ENCODE measurements at regions not wholly inside any gene's neighbourhood (a gene's known extent, or its start where the extent isn't known, plus 50 kb on each side); places are given as distances from the start of the nearest gene placed in this dataset.
"Not testable (repeated sequence)": the region's sequence is repeated elsewhere in the genome, so short reads cannot be mapped to it uniquely, and the experiment has no call there.

- ATAC-seq; intact Hi-C loops (cut with DNase I); DNase-seq: not testable (repeated sequence)
Measured at GRCh38 chr1:83373018-83373417, 625.9 kb downstream of the TTLL7 start.

GRCh38 chr1:83369853-83370252, 629.1 kb downstream of the TTLL7 start:
- intact Hi-C loops (cut with DNase I); DNase-seq; ATAC-seq: not testable (repeated sequence)

- DNase-seq; ATAC-seq; intact Hi-C loops (cut with DNase I): not testable (repeated sequence)
Measured at GRCh38 chr1:83365320-83365719, 633.6 kb downstream of the TTLL7 start.

GRCh38 chr1:83345375-83345774, 653.6 kb downstream of the TTLL7 start:
- DNase-seq; ATAC-seq; intact Hi-C loops (cut with DNase I): not testable (repeated sequence)

DNA sequence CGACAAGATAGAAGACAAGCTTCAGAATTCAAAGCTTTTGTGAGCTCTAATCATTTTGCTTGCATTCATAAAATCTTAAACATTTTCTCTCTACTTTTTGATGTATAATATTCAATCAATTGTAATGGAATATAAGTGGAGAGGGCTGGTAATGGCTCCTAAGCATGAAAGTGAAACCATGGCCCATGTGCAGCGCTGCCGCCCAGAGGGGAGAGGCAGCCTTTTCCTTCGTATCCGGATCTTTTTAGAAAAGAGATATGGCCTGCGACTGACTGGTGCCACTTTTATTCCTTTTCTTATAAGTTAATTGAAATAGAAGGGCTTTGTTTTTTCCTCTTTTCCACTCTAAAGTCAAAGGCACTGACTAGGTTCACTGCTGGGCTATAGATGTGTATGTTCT, 655.2 kb downstream of the TTLL7 start:
- ATAC-seq; DNase-seq; intact Hi-C loops (cut with DNase I): not testable (repeated sequence)

DNA sequence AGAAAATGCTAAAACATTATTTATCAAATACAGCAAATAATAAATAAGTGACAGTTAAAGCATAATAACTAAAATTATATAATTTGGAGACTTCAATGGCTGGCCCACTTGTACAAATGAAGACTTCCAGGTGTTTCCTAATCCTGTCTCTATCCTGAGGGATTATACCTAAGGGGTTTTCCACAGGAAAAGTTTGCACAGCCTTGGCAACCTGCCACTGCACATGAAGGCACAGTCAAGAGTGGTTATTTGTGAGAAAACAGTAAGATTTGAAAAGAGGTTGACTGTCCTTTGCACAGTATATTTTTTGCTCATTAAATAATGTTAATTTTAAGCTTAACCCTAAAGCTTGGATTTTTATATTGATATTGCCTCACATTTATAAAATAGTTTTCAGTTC, 655.9 kb downstream of the TTLL7 start:
- ATAC-seq; intact Hi-C loops (cut with DNase I): not testable (repeated sequence)
- DNase-seq: peak; percentile 31

DNA sequence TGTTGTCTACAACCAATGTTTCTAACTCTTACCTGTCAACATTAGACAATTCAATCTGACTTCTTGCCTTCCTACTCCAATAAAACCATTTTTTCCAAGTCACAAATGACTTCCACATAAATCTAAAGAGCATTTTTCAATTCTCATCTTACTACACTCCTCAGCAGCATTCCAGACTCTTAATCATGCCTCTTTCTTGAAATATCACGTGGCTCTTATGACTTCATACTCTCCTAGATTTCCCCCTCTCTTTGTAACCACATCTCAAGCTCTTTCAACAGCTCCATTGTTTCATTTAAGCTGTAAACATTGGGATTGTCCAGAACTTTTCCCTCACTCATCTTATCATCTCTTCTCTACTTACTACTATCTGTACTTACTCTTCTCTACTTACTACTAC, 666.6 kb downstream of the TTLL7 start:
- ATAC-seq; DNase-seq; intact Hi-C loops (cut with DNase I): not testable (repeated sequence)

- ATAC-seq (no peak), DNase-seq (no peak)
- intact Hi-C loops (cut with DNase I): no loop called here
Measured at GRCh38 chr1:83318366-83318765, 680.6 kb downstream of the TTLL7 start.

GRCh38 chr1:83315446-83315845, 683.5 kb downstream of the TTLL7 start:
- DNase-seq; intact Hi-C loops (cut with DNase I); ATAC-seq: not testable (repeated sequence)

GRCh38 chr1:83310161-83310560, 688.8 kb downstream of the TTLL7 start:
- DNase-seq; ATAC-seq; intact Hi-C loops (cut with DNase I): not testable (repeated sequence)

DNA sequence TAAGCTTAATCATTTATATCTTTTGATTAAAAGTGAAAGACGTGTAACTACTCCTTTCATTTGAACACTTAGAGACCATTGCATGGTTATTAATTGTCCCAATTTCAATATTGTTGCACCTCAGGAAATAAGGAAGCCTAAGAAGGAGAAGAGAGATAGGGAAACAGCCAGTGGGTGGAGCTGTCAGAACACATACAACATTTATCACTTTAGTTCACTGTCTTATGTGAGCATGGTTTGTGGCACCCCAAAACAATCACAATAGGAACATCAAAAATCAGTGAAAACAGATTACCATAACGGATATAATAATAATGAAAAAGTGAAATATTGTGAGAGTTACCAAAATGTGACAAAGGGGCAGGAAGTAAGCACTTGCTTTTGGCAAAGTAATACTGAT, 689.9 kb downstream of the TTLL7 start:
- ATAC-seq; intact Hi-C loops (cut with DNase I); DNase-seq: not testable (repeated sequence)

- DNase-seq; ATAC-seq; intact Hi-C loops (cut with DNase I): not testable (repeated sequence)
Measured at GRCh38 chr1:83306811-83307210, 692.1 kb downstream of the TTLL7 start.

DNA sequence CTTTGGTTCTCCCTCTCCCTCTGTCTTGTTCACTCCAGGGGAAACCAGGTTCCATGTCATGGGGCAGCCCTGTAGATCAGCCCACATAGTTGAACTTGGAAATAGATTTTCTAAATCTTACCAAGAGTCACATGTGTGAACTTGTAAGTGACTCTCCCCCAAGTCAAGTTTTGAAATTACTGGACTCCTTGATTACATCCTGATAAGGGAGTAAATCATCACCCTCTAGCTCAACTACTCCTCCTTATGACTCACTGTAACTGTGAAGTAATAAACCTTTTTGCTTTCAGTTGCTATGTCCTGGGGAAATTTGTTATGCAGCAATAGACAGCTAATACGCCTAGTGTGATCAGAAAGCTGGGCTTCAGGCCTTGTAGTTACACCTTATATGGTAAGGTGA, 703.3 kb downstream of the TTLL7 start:
- intact Hi-C loops (cut with DNase I); ATAC-seq: not testable (repeated sequence)

DNA sequence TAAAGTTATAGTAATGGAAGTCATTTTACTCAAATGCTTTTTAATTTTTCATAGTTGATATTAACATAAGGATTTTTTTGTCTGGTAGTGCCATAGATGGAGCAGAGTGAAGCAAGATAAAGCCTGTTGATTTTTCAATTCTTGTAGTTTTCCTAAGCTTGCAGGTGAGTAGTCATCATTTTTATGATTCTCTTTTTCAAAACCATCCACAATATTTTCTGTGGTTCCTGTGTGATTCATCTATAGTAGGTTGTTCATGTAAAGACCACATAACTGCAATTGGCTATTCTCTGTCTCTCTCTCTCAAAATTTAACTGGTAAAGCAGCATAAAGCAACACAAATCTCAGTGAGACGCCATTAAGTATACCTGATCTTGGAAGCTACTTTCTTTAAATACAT, 711.5 kb downstream of the TTLL7 start:
- DNase-seq; intact Hi-C loops (cut with DNase I); ATAC-seq: not testable (repeated sequence)

More for the DNA sequence above, 703.3 kb downstream of the TTLL7 start:
- DNase-seq: not testable (repeated sequence)

GRCh38 chr1:83274656-83275055, 724.3 kb downstream of the TTLL7 start:
- ATAC-seq; intact Hi-C loops (cut with DNase I): not testable (repeated sequence)

GRCh38 chr1:83272484-83272883, 726.4 kb downstream of the TTLL7 start:
- intact Hi-C loops (cut with DNase I); DNase-seq: not testable (repeated sequence)
- peak in 1 of 2 donors; percentile 19 for ATAC-seq

More at GRCh38 chr1:83274656-83275055, 724.3 kb downstream of the TTLL7 start:
- DNase-seq: not testable (repeated sequence)

- intact Hi-C loops (cut with DNase I); DNase-seq; ATAC-seq: not testable (repeated sequence)
Measured at GRCh38 chr1:83271834-83272233, 727.1 kb downstream of the TTLL7 start.

DNA sequence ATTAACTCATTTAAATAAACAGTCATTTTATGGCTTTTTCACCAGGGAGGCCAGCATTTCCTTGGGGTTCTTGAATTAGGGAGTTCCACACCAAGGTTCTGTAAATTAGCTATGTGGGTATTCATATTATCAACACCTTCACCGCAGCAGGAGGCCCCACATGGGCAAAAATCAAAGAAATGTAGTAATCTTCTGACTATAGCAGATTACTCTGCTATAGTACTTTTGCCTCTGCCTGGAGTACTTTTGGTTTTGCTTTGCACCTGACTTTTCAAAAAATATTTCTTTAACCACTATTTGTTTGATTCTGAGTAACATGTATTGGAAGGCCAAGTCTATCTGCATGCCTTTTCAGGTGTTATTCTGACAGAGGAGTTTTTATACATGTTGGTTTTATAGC, 728.1 kb downstream of the TTLL7 start:
- DNase-seq; intact Hi-C loops (cut with DNase I); ATAC-seq: not testable (repeated sequence)

DNA sequence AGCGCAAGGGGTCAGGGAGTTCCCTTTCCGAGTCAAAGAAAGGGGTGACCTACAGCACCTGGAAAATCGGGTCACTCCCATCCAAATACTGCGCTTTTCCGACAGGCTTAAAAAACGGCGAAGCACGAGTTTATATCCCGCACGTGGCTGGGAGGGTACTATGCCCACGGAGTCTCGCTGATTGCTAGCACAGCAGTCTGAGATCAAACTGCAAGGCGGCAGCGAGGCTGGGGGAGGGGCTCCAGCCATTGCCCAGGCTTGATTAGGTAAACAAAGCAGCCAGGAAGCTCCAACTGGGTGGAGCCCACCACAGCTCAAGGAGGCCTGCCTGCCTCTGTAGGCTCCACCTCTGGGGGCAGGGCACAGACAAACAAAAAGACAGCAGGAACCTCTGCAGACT, 735.1 kb downstream of the TTLL7 start:
- ATAC-seq; DNase-seq; intact Hi-C loops (cut with DNase I): not testable (repeated sequence)

DNA sequence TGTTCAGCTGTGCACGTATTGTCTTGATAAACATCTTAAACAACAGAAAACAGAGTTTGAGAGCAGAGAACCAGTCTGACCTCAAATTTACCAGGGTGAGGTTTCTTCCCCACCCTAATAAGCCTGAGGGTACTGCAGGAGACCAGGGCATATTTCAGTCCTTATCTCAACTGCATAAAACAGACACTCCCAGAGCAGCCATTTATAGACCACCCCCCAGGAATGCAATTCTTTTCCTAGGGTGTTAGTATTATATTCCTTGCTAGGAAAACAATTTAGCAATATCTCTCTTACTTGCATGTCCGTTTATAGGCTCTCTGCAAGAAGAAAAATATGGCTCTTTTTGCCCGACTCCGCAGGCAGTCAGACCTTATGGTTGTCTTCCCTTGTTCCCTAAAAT, 747.2 kb downstream of the TTLL7 start:
- intact Hi-C loops (cut with DNase I); DNase-seq; ATAC-seq: not testable (repeated sequence)

DNA sequence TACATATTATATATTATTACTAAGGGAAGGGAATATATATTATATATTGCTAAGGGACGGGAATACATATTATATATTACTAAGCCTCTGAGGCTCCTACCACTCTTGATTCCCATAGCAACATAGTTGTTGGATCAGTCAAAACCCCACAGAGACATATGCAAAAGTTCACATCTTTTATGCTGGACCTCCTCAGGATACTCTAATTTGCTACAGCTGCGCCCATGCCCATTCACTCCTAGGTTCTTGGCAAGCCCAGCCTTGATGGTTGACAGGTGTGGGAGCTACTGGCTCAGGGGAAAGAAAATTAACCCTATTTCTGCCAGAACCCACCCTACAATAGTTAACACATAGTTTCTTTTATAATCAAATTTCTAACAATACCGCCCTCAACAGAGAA, 752.2 kb downstream of the TTLL7 start:
- ATAC-seq; intact Hi-C loops (cut with DNase I); DNase-seq: not testable (repeated sequence)

Measured in left cardiac atrium (tissue), 4 donors.